Peyer's patch (tissue), 4 donors: ENCODE measurements at regions not wholly inside any gene's neighbourhood (a gene's known extent, or its start where the extent isn't known, plus 50 kb on each side); places are given as distances from the start of the nearest gene placed in this dataset.

Experiments
- POLR2A ChIP-seq, 2 donors: fragments of 450-650 bp; IDR thresholded peaks; one replicate each; pipeline ENCODE4 v1.5.1; 2017; ENCODE audit warnings: antibody characterized with exemption in 2 of 2, mild to moderate bottlenecking in 2 of 2, moderate library complexity in 2 of 2
- TF ChIP-seq, protein P1 (sequence below), 6 experiments: fragments of 450-650 bp in 4 of 6; fragments of 200-600 bp in 2 of 6; sonication (generic) in 1 of 6; IDR thresholded peaks; one replicate each; pipeline ENCODE4 v1.5.1; 2017 to 2019; ENCODE audit warnings: antibody characterized with exemption in 6 of 6, mild to moderate bottlenecking in 3 of 6, moderate library complexity in 1 of 6

- TF ChIP-seq, protein P1, sequence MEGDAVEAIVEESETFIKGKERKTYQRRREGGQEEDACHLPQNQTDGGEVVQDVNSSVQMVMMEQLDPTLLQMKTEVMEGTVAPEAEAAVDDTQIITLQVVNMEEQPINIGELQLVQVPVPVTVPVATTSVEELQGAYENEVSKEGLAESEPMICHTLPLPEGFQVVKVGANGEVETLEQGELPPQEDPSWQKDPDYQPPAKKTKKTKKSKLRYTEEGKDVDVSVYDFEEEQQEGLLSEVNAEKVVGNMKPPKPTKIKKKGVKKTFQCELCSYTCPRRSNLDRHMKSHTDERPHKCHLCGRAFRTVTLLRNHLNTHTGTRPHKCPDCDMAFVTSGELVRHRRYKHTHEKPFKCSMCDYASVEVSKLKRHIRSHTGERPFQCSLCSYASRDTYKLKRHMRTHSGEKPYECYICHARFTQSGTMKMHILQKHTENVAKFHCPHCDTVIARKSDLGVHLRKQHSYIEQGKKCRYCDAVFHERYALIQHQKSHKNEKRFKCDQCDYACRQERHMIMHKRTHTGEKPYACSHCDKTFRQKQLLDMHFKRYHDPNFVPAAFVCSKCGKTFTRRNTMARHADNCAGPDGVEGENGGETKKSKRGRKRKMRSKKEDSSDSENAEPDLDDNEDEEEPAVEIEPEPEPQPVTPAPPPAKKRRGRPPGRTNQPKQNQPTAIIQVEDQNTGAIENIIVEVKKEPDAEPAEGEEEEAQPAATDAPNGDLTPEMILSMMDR (IDR thresholded peaks at IDR 0.05): no peak
- no peak for TF ChIP-seq POLR2A (IDR thresholded peaks at IDR 0.05)
Measured at GRCh38 chr1:209483691-209484090, 99.8 kb upstream of the CAMK1G start.
